ENCODE measurements at regions not wholly inside any gene's neighbourhood (a gene's known extent, or its start where the extent isn't known, plus 50 kb on each side); places are given as distances from the start of the nearest gene placed in this dataset.

DNA sequence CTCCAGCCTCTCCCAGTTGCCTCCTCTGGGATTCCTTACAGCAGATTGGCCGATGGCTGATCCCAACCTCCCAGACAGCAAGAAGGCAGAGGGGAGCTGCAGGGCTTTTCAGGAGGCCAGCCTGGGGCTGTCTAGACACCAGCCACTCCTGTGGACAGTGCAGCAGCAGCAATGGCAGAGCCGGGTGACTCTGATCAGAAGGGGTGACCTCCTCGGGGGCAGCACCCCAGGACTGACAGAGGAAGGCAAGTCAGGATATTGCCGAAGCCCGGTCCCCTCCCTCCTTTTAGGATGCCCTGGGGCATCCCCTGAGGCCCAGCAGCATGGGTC is 84.5 kb downstream of the INHBB start:
- 25% methylated on average over 5 of the region's 5 CpGs for WGBS (ENCODE audit: insufficient coverage, insufficient replicate concordance, low lambda C conversion rate, missing lambda C conversion rate)
- CTCF ChIA-PET, result no interaction called here
- Histone ChIP-seq H3K27me3 (replicated peaks in 1 of 2; ENCODE audit: control insufficient read depth in 2 of 2, insufficient read depth in 2 of 2, low read length in 1 of 2) (no peaks in the 10 kb centered on the region; a peak in 2 of 4 replicates), H3K27ac (ENCODE audit: control insufficient read depth, insufficient read depth) (no peak overlapping the region), H2AFZ (ENCODE audit: control insufficient read depth, low read depth, low read length) (no peak overlapping the region), H3K9me3 (replicated peaks; ENCODE audit: control insufficient read depth, insufficient read depth, low read length) (no peaks in the 10 kb centered on the region), H3K36me3 (ENCODE audit: control insufficient read depth in 2 of 2, insufficient read depth in 2 of 2, low read length in 1 of 2) (no peaks in the 10 kb centered on the region), H3K4me1 (ENCODE audit: control insufficient read depth, insufficient read depth, low read length) (no peaks in the 10 kb centered on the region), H4K20me1 (ENCODE audit: control insufficient read depth, insufficient read depth) (no peaks in the 10 kb centered on the region), H3K79me2 (ENCODE audit: control insufficient read depth, insufficient read depth, low read length) (no peaks in the 10 kb centered on the region), H3K4me3 (no peak overlapping the region), H3K9ac (ENCODE audit: control insufficient read depth, insufficient read depth, low read length) (no peak overlapping the region), H3K4me2 (ENCODE audit: control insufficient read depth, insufficient read depth) (no peak overlapping the region)
- no TSS peak for BruUV-seq (replicated peaks)
- RAD21 ChIA-PET (ENCODE audit: unreplicated experiment), result no interaction called here
- no peak for ATAC-seq
- in situ Hi-C loops (cut with MboI) (no loop called here), intact Hi-C loops (cut with micrococcal nuclease; ENCODE audit: unreplicated experiment) (no loop called here)
- SMC1A ChIA-PET (ENCODE audit: uncharacterized antibody, unreplicated experiment), result no interaction called here
- POLR2A ChIA-PET, result no interaction called here
- no peak for FAIRE-seq
- DNase-seq (ENCODE audit: low read depth, low spot score), result no peak
- TF ChIP-seq POLR2A (IDR thresholded peaks at IDR 0.05; ENCODE audit: low read depth, low read length) (no peak), PRDM15 (CRISPR knock-in tag; IDR thresholded peaks at IDR 0.05) (no peak), RBBP5 (conservative IDR thresholded peaks at IDR 0.05) (no peak), TCF12 (IDR thresholded peaks at IDR 0.05; ENCODE audit: low read depth, low read length) (no peak), NR2F1 (conservative IDR thresholded peaks at IDR 0.05) (no peak), SP1 (IDR thresholded peaks at IDR 0.05; ENCODE audit: low read depth, low read length) (no peak), ZBTB33 (IDR thresholded peaks at IDR 0.05) (no peak), USF2 (IDR thresholded peaks at IDR 0.05; ENCODE audit: borderline replicate concordance, low read depth, low read length) (no peak), POLR2AphosphoS2 (IDR thresholded peaks at IDR 0.05; ENCODE audit: low read depth, low read length) (no peak), SIN3A (IDR thresholded peaks at IDR 0.05; ENCODE audit: low read depth, low read length) (no peak), IRF3 (IDR thresholded peaks at IDR 0.05) (no peak), IKZF1 (conservative IDR thresholded peaks at IDR 0.05) (no peak)
- TF ChIP-seq, protein P1, sequence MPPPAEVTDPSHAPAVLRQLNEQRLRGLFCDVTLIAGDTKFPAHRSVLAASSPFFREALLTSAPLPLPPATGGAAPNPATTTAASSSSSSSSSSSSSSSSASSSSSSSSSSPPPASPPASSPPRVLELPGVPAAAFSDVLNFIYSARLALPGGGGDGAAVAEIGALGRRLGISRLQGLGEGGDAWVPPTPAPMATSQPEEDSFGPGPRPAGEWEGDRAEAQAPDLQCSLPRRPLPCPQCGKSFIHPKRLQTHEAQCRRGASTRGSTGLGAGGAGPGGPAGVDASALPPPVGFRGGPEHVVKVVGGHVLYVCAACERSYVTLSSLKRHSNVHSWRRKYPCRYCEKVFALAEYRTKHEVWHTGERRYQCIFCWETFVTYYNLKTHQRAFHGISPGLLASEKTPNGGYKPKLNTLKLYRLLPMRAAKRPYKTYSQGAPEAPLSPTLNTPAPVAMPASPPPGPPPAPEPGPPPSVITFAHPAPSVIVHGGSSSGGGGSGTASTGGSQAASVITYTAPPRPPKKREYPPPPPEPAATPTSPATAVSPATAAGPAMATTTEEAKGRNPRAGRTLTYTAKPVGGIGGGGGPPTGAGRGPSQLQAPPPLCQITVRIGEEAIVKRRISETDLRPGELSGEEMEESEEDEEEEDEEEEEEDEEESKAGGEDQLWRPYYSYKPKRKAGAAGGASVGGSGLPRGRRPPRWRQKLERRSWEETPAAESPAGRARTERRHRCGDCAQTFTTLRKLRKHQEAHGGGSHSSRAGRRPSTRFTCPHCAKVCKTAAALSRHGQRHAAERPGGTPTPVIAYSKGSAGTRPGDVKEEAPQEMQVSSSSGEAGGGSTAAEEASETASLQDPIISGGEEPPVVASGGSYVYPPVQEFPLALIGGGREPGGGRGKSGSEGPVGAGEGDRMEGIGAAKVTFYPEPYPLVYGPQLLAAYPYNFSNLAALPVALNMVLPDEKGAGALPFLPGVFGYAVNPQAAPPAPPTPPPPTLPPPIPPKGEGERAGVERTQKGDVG (CRISPR knock-in tag; IDR thresholded peaks at IDR 0.05), result no peak
- TF ChIP-seq, protein P2, sequence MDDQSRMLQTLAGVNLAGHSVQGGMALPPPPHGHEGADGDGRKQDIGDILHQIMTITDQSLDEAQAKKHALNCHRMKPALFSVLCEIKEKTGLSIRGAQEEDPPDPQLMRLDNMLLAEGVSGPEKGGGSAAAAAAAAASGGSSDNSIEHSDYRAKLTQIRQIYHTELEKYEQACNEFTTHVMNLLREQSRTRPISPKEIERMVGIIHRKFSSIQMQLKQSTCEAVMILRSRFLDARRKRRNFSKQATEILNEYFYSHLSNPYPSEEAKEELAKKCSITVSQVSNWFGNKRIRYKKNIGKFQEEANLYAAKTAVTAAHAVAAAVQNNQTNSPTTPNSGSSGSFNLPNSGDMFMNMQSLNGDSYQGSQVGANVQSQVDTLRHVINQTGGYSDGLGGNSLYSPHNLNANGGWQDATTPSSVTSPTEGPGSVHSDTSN (IDR thresholded peaks at IDR 0.05; ENCODE audit: insufficient replicate concordance, low read depth, low read length), result no peak

Measured in GM12878 (cell line).